ENCODE measurements at regions not wholly inside any gene's neighbourhood (a gene's known extent, or its start where the extent isn't known, plus 50 kb on each side); places are given as distances from the start of the nearest gene placed in this dataset.

GRCh38 chr21:18970416-18970815 is 566.8 kb upstream of the TMPRSS15 start:
- Mint-ChIP-seq H3K27me3 (no peaks in the 10 kb centered on the region), H3K36me3 (ENCODE audit: low read depth) (no peaks in the 10 kb centered on the region), H3K4me3 (no peak overlapping the region), H3K9me3 (peaks cover 7% of the 10 kb centered on the region), H3K27ac (no peak overlapping the region), H3K4me1 (ENCODE audit: low read depth) (no peaks in the 10 kb centered on the region)
- ChIA-PET CTCF (no interaction called here), POLR2A (no interaction called here)
- ATAC-seq (no peak), DNase-seq (no peak)
- intact Hi-C loops (cut with micrococcal nuclease) = no loop called here
- no peak for TF ChIP-seq CTCF (IDR thresholded peaks at IDR 0.05)

GRCh38 chr21:18970941-18971340 is 567.4 kb upstream of the TMPRSS15 start:
- H3K4me3 Mint-ChIP-seq = no peak overlapping the region
- H3K4me1 Mint-ChIP-seq (ENCODE audit: low read depth) = no peaks in the 10 kb centered on the region
- no peak for TF ChIP-seq CTCF (IDR thresholded peaks at IDR 0.05)
- peaks cover 7% of the 10 kb centered on the region for H3K9me3 Mint-ChIP-seq
- ATAC-seq (no peak), DNase-seq (no peak)
- POLR2A ChIA-PET = no interaction called here
- CTCF ChIA-PET = no interaction called here
- no peak overlapping the region for H3K27ac Mint-ChIP-seq
- H3K36me3 Mint-ChIP-seq (ENCODE audit: low read depth) = no peaks in the 10 kb centered on the region
- H3K27me3 Mint-ChIP-seq = no peaks in the 10 kb centered on the region
- intact Hi-C loops (cut with micrococcal nuclease) = no loop called here

GRCh38 chr21:18985584-18985983 is 582.0 kb upstream of the TMPRSS15 start:
- ATAC-seq (no peak), DNase-seq (no peak)
- TF ChIP-seq CTCF (IDR thresholded peaks at IDR 0.05) = no peak
- Mint-ChIP-seq H3K4me1 (ENCODE audit: low read depth) (no peaks in the 10 kb centered on the region), H3K27me3 (no peaks in the 10 kb centered on the region), H3K9me3 (peaks cover 17% of the 10 kb centered on the region), H3K4me3 (no peak overlapping the region), H3K36me3 (ENCODE audit: low read depth) (no peaks in the 10 kb centered on the region), H3K27ac (no peak overlapping the region)
- ChIA-PET POLR2A (no interaction called here), CTCF (no interaction called here)
- intact Hi-C loops (cut with micrococcal nuclease) = no loop called here

GRCh38 chr21:18986197-18986596 is 582.6 kb upstream of the TMPRSS15 start:
- CTCF ChIA-PET = no interaction called here
- POLR2A ChIA-PET = no interaction called here
- Mint-ChIP-seq H3K9me3 (peaks cover 17% of the 10 kb centered on the region), H3K27me3 (no peaks in the 10 kb centered on the region), H3K4me1 (ENCODE audit: low read depth) (no peaks in the 10 kb centered on the region), H3K4me3 (no peak overlapping the region), H3K27ac (no peak overlapping the region), H3K36me3 (ENCODE audit: low read depth) (no peaks in the 10 kb centered on the region)
- no peak for DNase-seq
- no peak for ATAC-seq
- no peak for TF ChIP-seq CTCF (IDR thresholded peaks at IDR 0.05)
- intact Hi-C loops (cut with micrococcal nuclease) = no loop called here

GRCh38 chr21:18987520-18988026 is 584.0 kb upstream of the TMPRSS15 start:
- DNase-seq (no peak), ATAC-seq (no peak)
- H3K9me3 Mint-ChIP-seq = peaks cover 13% of the 10 kb centered on the region
- POLR2A ChIA-PET = no interaction called here
- H3K27me3 Mint-ChIP-seq = no peaks in the 10 kb centered on the region
- no peaks in the 10 kb centered on the region for H3K36me3 Mint-ChIP-seq (ENCODE audit: low read depth)
- H3K4me1 Mint-ChIP-seq (ENCODE audit: low read depth) = no peaks in the 10 kb centered on the region
- intact Hi-C loops (cut with micrococcal nuclease) = no loop called here
- H3K27ac Mint-ChIP-seq = no peak overlapping the region
- no peak overlapping the region for H3K4me3 Mint-ChIP-seq
- CTCF ChIA-PET = no interaction called here
- no peak for TF ChIP-seq CTCF (IDR thresholded peaks at IDR 0.05)
